ENCODE measurements at regions not wholly inside any gene's neighbourhood (a gene's known extent, or its start where the extent isn't known, plus 50 kb on each side); places are given as distances from the start of the nearest gene placed in this dataset.
"Not testable (repeated sequence)": the region's sequence is repeated elsewhere in the genome, so short reads cannot be mapped to it uniquely, and the experiment has no call there.

DNA sequence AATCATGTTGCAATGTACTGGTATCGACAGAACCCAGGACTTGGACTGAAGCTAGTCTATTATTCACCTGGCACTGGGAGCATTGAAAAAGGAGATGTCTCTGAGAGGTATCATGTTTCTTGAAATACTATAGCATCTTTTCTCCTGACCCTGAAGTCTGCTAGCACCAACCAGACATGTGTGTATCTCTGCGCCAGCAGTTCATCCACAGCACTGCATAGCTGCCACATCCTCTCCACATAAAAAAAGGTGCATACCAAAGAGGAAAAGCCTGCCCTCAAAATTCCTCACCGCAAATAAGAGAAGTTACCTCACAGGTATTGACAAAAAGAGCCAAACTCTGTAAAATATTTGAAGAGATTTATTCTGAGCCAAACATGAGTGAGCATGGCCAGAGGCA is 99.5 kb upstream of the PRSS3 start:
- no peak for DNase-seq
- no peaks in the 10 kb centered on the region for H4K20me1 ChIP-seq (ENCODE audit: insufficient read depth, low read length)

DNA sequence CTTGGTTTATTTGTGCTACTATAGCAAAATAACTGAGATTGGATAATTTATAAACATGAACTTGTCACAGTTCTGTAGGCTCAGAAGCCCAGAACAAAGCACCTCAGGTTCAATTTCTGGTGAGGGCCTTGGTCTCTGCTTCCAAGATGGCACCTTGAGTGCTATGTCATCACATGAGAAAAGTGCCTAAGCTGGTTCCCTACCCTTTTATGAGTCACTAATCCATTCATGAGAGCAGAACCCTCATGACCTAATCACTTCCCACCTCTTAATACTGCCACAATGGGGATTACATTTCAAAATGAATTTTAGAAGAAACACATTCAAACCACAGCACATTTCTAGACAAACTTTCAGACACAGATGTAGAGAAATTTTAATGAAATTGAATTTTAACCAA is 98.2 kb upstream of the PRSS3 start:
- H3K79me2 ChIP-seq (ENCODE audit: low read length), result no peaks in the 10 kb centered on the region
- H3K4me1 ChIP-seq (ENCODE audit: low read length), result peaks cover 15% of the 10 kb centered on the region
- no peak overlapping the region for H3K27ac ChIP-seq (ENCODE audit: low read length)
- H3F3A ChIP-seq (ENCODE audit: insufficient read depth, low read length), result peaks cover 10% of the 10 kb centered on the region; the same call in 1 of the 2 replicates
- H3K9ac ChIP-seq (ENCODE audit: low read length), result no peak overlapping the region
- H3K27me3 ChIP-seq (replicated peaks; ENCODE audit: insufficient read depth, low read length), result no peaks in the 10 kb centered on the region
- DNase-seq, result no peak
- no peak overlapping the region for H2AFZ ChIP-seq (ENCODE audit: low read length)
- no peaks in the 10 kb centered on the region for H4K20me1 ChIP-seq (ENCODE audit: insufficient read depth, low read length)
- TF ChIP-seq EZH2 (optimal IDR thresholded peaks at IDR 0.05; ENCODE audit: low read depth, low read length) (no peak), EZH2phosphoT487 (IDR thresholded peaks at IDR 0.05; ENCODE audit: low read length) (no peak)
- TF ChIP-seq, protein P1, sequence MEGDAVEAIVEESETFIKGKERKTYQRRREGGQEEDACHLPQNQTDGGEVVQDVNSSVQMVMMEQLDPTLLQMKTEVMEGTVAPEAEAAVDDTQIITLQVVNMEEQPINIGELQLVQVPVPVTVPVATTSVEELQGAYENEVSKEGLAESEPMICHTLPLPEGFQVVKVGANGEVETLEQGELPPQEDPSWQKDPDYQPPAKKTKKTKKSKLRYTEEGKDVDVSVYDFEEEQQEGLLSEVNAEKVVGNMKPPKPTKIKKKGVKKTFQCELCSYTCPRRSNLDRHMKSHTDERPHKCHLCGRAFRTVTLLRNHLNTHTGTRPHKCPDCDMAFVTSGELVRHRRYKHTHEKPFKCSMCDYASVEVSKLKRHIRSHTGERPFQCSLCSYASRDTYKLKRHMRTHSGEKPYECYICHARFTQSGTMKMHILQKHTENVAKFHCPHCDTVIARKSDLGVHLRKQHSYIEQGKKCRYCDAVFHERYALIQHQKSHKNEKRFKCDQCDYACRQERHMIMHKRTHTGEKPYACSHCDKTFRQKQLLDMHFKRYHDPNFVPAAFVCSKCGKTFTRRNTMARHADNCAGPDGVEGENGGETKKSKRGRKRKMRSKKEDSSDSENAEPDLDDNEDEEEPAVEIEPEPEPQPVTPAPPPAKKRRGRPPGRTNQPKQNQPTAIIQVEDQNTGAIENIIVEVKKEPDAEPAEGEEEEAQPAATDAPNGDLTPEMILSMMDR (IDR thresholded peaks at IDR 0.05; ENCODE audit: low read length), result no peak
- no peaks in the 10 kb centered on the region for H3K9me2 ChIP-seq (replicated peaks; ENCODE audit: insufficient read depth, low read length)
- H3K9me3 ChIP-seq (replicated peaks; ENCODE audit: insufficient read depth, low read length), result no peaks in the 10 kb centered on the region
- H3K36me3 ChIP-seq (replicated peaks; ENCODE audit: insufficient read depth, low read length), result no peaks in the 10 kb centered on the region
- no peak overlapping the region for H3K4me3 ChIP-seq (ENCODE audit: low read length)
- no peak overlapping the region for H3K4me2 ChIP-seq (ENCODE audit: low read depth, low read length)

More for the DNA sequence above, 99.5 kb upstream of the PRSS3 start:
- Histone ChIP-seq H3K9me3 (replicated peaks; ENCODE audit: insufficient read depth, low read length) (no peaks in the 10 kb centered on the region), H3K79me2 (ENCODE audit: low read length) (no peaks in the 10 kb centered on the region), H2AFZ (ENCODE audit: low read length) (no peak overlapping the region), H3K27me3 (replicated peaks; ENCODE audit: insufficient read depth, low read length) (no peaks in the 10 kb centered on the region), H3K9ac (ENCODE audit: low read length) (no peak overlapping the region), H3K27ac (ENCODE audit: low read length) (no peak overlapping the region), H3K4me2 (ENCODE audit: low read depth, low read length) (no peak overlapping the region), H3K9me2 (replicated peaks; ENCODE audit: insufficient read depth, low read length) (no peaks in the 10 kb centered on the region), H3K4me3 (ENCODE audit: low read length) (no peak overlapping the region), H3F3A (ENCODE audit: insufficient read depth, low read length) (peaks cover 5% of the 10 kb centered on the region; the same call in 1 of the 2 replicates), H3K36me3 (replicated peaks; ENCODE audit: insufficient read depth, low read length) (no peaks in the 10 kb centered on the region), H3K4me1 (ENCODE audit: low read length) (peaks cover 5% of the 10 kb centered on the region)
- TF ChIP-seq EZH2phosphoT487 (IDR thresholded peaks at IDR 0.05; ENCODE audit: low read length) (no peak), EZH2 (optimal IDR thresholded peaks at IDR 0.05; ENCODE audit: low read depth, low read length) (no peak)
- TF ChIP-seq, protein P1 (IDR thresholded peaks at IDR 0.05; ENCODE audit: low read length), result no peak

DNA sequence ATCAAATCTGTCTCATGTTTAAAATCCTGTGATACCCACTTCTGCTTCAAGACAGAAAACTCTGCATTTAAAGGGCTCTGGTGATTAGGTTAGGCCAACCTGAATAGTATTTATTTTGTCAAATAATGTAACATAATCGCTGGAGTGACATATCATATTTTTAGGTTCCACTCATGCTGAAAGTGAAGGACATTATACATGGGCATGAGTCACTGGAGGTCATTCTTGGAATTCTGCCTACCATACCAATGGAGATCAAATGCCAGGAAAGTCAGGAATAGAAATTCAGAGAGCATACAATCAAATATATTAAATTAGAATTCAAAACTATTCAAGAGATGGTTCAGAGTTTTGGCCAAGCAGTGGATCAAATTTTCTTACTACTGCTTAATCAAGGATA is 97.1 kb upstream of the PRSS3 start:
- Histone ChIP-seq H4K20me1 (ENCODE audit: insufficient read depth, low read length) (no peaks in the 10 kb centered on the region), H3K9me3 (replicated peaks; ENCODE audit: insufficient read depth, low read length) (no peaks in the 10 kb centered on the region), H3K4me2 (ENCODE audit: low read depth, low read length) (no peak overlapping the region), H3K36me3 (replicated peaks; ENCODE audit: insufficient read depth, low read length) (no peaks in the 10 kb centered on the region), H3K27ac (ENCODE audit: low read length) (no peak overlapping the region), H3K79me2 (ENCODE audit: low read length) (no peaks in the 10 kb centered on the region), H3K9ac (ENCODE audit: low read length) (no peak overlapping the region), H2AFZ (ENCODE audit: low read length) (no peak overlapping the region), H3K9me2 (replicated peaks; ENCODE audit: insufficient read depth, low read length) (no peaks in the 10 kb centered on the region), H3K4me3 (ENCODE audit: low read length) (no peak overlapping the region), H3F3A (ENCODE audit: insufficient read depth, low read length) (peaks cover 10% of the 10 kb centered on the region; the same call in 1 of the 2 replicates), H3K27me3 (replicated peaks; ENCODE audit: insufficient read depth, low read length) (no peaks in the 10 kb centered on the region), H3K4me1 (ENCODE audit: low read length) (peaks cover 23% of the 10 kb centered on the region)
- no peak for TF ChIP-seq EZH2 (optimal IDR thresholded peaks at IDR 0.05; ENCODE audit: low read depth, low read length)
- TF ChIP-seq, protein P1 (IDR thresholded peaks at IDR 0.05; ENCODE audit: low read length), result no peak
- TF ChIP-seq EZH2phosphoT487 (IDR thresholded peaks at IDR 0.05; ENCODE audit: low read length), result no peak
- DNase-seq, result no peak

DNA sequence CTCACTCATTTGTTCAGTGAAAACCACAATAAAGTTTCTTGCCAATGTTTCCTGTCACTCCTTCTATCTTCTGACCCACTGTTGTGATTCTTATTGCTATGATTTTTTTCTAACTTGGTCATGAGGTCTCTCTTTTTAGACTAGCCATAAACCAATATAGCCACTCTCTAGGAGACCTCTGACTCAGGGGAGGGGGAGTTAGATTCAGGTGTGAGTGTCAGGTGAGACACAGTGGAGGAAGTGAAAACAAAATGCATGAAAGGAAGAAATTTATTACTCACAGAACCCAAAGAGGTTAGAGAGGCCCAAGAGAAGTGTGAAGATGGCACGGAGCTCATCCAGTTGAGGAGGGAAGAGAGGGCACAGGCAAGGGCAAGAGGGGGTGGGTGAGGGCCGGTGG is 94.4 kb upstream of the PRSS3 start:
- H3K9me2 ChIP-seq (replicated peaks; ENCODE audit: insufficient read depth, low read length); H3K79me2 ChIP-seq (ENCODE audit: low read length); H3K4me3 ChIP-seq (ENCODE audit: low read length); H3K27me3 ChIP-seq (replicated peaks; ENCODE audit: insufficient read depth, low read length); DNase-seq; H3K9ac ChIP-seq (ENCODE audit: low read length); H3F3A ChIP-seq (ENCODE audit: insufficient read depth, low read length); H3K9me3 ChIP-seq (replicated peaks; ENCODE audit: insufficient read depth, low read length); H4K20me1 ChIP-seq (ENCODE audit: insufficient read depth, low read length); H3K36me3 ChIP-seq (replicated peaks; ENCODE audit: insufficient read depth, low read length): not testable (repeated sequence)
- Histone ChIP-seq H3K4me1 (ENCODE audit: low read length) (peaks cover 23% of the 10 kb centered on the region), H2AFZ (ENCODE audit: low read length) (peak overlapping the region; percentile 34; the same call in 1 of the 2 replicates), H3K4me2 (ENCODE audit: low read depth, low read length) (peak overlapping the region; percentile 9; the same call in 1 of the 2 replicates), H3K27ac (ENCODE audit: low read length) (peak overlapping the region; percentile 69; the same call in 1 of the 2 replicates)

Measured in MM.1S (cell line).